NCI-H748 (cell line): ENCODE measurements at regions not wholly inside any gene's neighbourhood (a gene's known extent, or its start where the extent isn't known, plus 50 kb on each side); places are given as distances from the start of the nearest gene placed in this dataset.

Experiments
- DNase-seq: peaks from one replicate; lab custom pipeline; 2025; ENCODE audit not compliant: unreplicated experiment; lab: John Stamatoyannopoulos, UW

DNA sequence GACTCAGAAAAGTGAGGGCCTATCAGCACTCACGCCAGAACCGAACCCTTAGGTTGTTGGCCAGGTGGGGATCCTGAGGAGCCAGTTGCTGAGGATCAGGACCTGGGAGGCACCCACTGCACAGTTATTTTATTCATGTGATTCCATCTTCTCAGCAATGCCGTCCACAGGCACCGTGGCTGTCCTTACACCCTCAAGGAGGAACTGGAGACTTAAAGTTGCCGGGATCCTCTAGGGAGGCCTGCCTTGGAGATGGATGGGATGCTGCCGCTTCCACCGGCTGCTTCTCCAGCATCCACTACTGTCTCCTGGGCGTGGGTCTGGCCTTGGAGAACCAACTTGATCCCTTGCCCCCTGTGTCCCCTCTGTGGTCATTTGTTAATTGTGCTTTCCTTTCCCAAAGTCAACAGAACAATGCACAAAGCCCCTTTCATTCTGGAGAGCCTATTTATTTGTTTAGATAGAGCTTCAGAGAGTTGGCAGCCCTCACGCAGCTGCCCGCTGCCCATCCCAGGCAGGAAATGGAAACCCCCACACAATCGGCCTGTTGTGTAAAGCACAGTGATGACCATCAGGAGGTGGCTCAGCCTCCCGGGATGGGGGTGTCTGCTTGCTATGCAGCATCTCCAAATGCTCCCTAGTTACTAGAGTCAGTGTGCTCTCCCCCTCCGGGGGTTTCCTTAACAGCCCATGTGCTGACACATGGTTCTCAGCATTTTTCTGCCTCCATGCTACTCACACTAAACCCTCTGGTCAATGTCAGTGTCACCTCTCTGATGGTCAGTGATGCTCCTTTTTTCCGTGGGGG lies 52.9 kb upstream of the IGFBP3 start:
- peak; percentile 93 for DNase-seq

DNA sequence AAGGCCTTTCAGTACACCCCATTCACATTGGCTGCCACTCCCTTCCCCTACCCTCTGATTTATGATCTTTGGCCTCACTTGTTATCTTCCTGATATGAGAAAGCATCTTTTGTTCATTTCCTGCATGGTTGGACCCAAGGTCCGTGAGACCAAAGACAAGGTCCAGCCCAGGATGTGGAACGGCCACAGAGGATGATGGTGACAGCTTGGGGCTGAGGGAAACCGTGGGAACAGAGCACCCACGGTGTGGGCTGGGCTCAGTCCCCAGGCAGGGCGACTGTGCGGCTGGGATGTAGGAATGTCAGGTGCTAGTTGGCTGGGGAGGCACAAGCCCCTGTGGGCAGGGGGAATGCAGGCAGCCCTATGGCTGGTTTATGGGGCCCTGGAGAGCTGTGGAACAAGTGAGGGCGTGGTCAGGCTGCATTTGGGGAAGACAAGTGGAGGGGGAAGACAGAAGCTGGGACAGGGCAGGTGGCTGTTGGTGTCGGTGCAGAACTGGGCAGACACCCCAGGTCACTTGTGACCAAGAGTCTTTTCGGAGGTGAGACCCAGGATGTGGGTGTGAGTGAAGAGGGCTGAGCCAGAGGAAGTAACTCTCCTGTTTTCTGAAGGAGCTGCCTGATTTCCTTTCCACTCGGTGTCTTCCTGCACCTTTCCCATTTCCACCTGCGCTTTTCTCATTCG lies 51.7 kb upstream of the IGFBP3 start:
- no peak for DNase-seq

DNA sequence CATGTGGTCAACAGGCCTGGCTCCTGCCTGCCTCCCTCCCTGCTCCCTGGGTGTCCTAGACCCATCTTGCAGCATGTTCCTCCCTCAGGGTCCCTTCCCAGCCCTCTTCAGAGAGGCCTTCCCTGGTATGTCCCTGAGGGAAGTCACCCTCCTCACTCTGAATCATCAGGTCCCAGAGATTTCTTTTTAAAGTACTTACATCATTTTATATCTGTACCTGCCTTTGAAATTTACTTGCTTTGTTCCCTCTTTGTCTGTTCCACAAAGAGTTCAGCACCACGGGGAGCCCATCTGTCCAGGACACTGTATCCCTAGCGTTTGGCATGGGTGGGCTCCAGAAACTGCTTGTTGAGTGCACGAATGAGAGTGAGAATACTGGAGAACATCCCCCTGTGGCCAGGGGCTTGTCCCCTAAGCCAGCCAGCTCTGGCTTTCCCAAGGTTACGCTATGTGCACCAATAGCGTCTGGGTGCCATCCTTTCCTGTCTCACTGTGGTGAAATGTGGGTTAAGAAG lies 50.6 kb upstream of the IGFBP3 start:
- no peak for DNase-seq

DNA sequence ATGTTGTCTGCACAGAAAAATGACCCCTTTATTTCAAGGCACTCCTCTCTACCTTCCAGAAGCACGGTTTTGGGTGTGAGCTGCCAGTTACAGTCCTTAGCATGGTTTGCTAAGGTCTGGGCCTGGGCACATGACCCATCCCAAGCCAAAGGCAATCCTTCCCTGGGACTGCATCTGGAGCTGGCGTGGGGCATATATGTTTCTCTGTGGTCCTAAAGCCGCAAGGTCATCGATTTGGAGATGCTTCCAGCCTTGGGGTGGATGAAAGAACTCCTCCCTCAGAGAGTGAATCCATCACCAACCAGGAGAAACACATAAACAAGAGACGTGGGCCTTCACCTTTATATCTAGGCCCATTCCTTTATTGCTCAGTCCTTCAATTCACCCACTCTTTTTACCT lies 50.1 kb upstream of the IGFBP3 start:
- no peak for DNase-seq
